GM12872 (cell line): ENCODE measurements at regions not wholly inside any gene's neighbourhood (a gene's known extent, or its start where the extent isn't known, plus 50 kb on each side); places are given as distances from the start of the nearest gene placed in this dataset.

Experiments used
- CTCF ChIP-seq: IDR thresholded peaks from 3 replicates; pipeline ENCODE4 v1.5.1; 2011; ENCODE audit warnings: low read depth, mild to moderate bottlenecking, low read length, moderate library complexity; ENCODE audit not compliant: insufficient read depth

- no peak for TF ChIP-seq CTCF
Observed at GRCh38 chr3:69524816-69525215, 138.9 kb upstream of the FRMD4B start.

GRCh38 chr3:69521286-69521685 is 135.4 kb upstream of the FRMD4B start:
- TF ChIP-seq CTCF: no peak

- TF ChIP-seq CTCF: no peak
Observed at GRCh38 chr3:69511361-69511760, 125.5 kb upstream of the FRMD4B start.

- TF ChIP-seq CTCF: no peak
Observed at GRCh38 chr3:69510481-69511030, 124.7 kb upstream of the FRMD4B start.

- no peak for TF ChIP-seq CTCF
Observed at GRCh38 chr3:69509288-69509687, 123.4 kb upstream of the FRMD4B start.

- TF ChIP-seq CTCF: no peak
Observed at GRCh38 chr3:69505770-69506407, 120.0 kb upstream of the FRMD4B start.

GRCh38 chr3:69504232-69504631 is 118.3 kb upstream of the FRMD4B start:
- TF ChIP-seq CTCF: no peak

GRCh38 chr3:69500604-69501003 is 114.7 kb upstream of the FRMD4B start:
- TF ChIP-seq CTCF: no peak
